ENCODE measurements at regions not wholly inside any gene's neighbourhood (a gene's known extent, or its start where the extent isn't known, plus 50 kb on each side); places are given as distances from the start of the nearest gene placed in this dataset.

GRCh38 chr11:110929129-110929528 is 216.9 kb upstream of the ARHGAP20 start:
- Mint-ChIP-seq H3K4me3 (no peak overlapping the region), H3K4me1 (no peaks in the 10 kb centered on the region), H3K27me3 (ENCODE audit: low read depth) (no peaks in the 10 kb centered on the region), H3K36me3 (0 out of 2 replicates have a peak, but pooled peaks cover 2% of the 10 kb centered on the region), H3K9me3 (peaks cover 15% of the 10 kb centered on the region), H3K27ac (no peak overlapping the region)
- TF ChIP-seq ATF3 (CRISPR knock-in tag; conservative IDR thresholded peaks at IDR 0.05), result no peak
- TF ChIP-seq CREM (CRISPR knock-in tag; IDR thresholded peaks at IDR 0.05), result no peak
- TF ChIP-seq ZNF532 (CRISPR knock-in tag; IDR thresholded peaks at IDR 0.05; ENCODE audit: borderline replicate concordance), result no peak
- TF ChIP-seq, protein P1, sequence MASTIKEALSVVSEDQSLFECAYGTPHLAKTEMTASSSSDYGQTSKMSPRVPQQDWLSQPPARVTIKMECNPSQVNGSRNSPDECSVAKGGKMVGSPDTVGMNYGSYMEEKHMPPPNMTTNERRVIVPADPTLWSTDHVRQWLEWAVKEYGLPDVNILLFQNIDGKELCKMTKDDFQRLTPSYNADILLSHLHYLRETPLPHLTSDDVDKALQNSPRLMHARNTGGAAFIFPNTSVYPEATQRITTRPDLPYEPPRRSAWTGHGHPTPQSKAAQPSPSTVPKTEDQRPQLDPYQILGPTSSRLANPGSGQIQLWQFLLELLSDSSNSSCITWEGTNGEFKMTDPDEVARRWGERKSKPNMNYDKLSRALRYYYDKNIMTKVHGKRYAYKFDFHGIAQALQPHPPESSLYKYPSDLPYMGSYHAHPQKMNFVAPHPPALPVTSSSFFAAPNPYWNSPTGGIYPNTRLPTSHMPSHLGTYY (CRISPR knock-in tag; IDR thresholded peaks at IDR 0.05), result no peak
- no peak for TF ChIP-seq ZNF396 (CRISPR knock-in tag; IDR thresholded peaks at IDR 0.05; ENCODE audit: borderline replicate concordance)
- no peak for TF ChIP-seq RORB (CRISPR knock-in tag; IDR thresholded peaks at IDR 0.05)
- TF ChIP-seq, protein P2, sequence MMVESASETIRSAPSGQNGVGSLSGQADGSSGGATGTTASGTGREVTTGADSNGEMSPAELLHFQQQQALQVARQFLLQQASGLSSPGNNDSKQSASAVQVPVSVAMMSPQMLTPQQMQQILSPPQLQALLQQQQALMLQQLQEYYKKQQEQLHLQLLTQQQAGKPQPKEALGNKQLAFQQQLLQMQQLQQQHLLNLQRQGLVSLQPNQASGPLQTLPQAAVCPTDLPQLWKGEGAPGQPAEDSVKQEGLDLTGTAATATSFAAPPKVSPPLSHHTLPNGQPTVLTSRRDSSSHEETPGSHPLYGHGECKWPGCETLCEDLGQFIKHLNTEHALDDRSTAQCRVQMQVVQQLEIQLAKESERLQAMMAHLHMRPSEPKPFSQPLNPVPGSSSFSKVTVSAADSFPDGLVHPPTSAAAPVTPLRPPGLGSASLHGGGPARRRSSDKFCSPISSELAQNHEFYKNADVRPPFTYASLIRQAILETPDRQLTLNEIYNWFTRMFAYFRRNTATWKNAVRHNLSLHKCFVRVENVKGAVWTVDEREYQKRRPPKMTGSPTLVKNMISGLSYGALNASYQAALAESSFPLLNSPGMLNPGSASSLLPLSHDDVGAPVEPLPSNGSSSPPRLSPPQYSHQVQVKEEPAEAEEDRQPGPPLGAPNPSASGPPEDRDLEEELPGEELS (CRISPR knock-in tag; IDR thresholded peaks at IDR 0.05), result no peak
- TF ChIP-seq, protein P3, sequence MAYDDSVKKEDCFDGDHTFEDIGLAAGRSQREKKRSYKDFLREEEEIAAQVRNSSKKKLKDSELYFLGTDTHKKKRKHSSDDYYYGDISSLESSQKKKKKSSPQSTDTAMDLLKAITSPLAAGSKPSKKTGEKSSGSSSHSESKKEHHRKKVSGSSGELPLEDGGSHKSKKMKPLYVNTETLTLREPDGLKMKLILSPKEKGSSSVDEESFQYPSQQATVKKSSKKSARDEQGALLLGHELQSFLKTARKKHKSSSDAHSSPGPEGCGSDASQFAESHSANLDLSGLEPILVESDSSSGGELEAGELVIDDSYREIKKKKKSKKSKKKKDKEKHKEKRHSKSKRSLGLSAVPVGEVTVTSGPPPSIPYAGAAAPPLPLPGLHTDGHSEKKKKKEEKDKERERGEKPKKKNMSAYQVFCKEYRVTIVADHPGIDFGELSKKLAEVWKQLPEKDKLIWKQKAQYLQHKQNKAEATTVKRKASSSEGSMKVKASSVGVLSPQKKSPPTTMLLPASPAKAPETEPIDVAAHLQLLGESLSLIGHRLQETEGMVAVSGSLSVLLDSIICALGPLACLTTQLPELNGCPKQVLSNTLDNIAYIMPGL (CRISPR knock-in tag; IDR thresholded peaks at IDR 0.05), result no peak
- TF ChIP-seq ZNF423 (CRISPR knock-in tag; IDR thresholded peaks at IDR 0.05), result no peak
- TF ChIP-seq E2F4 (CRISPR knock-in tag; IDR thresholded peaks at IDR 0.05; ENCODE audit: borderline replicate concordance, low read depth), result no peak
- TF ChIP-seq AFF4 (CRISPR knock-in tag; IDR thresholded peaks at IDR 0.05; ENCODE audit: borderline replicate concordance), result no peak
- TF ChIP-seq TCF7 (CRISPR knock-in tag; IDR thresholded peaks at IDR 0.05; ENCODE audit: low read depth), result no peak
- no peak for TF ChIP-seq ZNF317 (CRISPR knock-in tag; IDR thresholded peaks at IDR 0.05; ENCODE audit: borderline replicate concordance, low read depth)
- POLR2A ChIA-PET, result no interaction called here
- no peak for DNase-seq (ENCODE audit: low spot score)
- CTCF ChIA-PET, result no interaction called here
- ATAC-seq, result no peak
